ENCODE measurements at regions not wholly inside any gene's neighbourhood (a gene's known extent, or its start where the extent isn't known, plus 50 kb on each side); places are given as distances from the start of the nearest gene placed in this dataset.

DNA sequence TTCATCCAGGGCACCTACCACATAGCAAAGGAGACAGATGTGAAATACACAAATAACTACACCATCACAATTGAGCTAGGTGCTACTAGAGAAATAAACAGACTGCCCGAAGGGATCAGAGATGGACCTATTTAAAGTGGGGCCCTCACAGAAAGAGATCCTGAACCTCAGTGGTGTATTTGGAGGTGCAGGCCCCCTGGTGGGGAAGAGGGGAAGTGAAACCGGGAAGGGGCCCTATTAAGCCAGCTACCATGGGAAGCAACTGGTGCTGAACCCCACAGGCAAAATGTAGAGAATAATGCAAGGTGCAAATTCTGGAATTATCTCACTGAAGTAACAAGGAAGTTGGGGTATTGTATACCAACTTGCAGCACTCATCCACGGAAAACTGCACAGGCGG lies 78.6 kb upstream of the FAM9A start:
- no peak overlapping the region for H3K9ac ChIP-seq (ENCODE audit: low read length in 3 of 3)
- H3K27ac ChIP-seq (ENCODE audit: low read depth in 2 of 2, low read length in 2 of 2), result no peak overlapping the region
- no peaks in the 10 kb centered on the region for H3K9me3 ChIP-seq (ENCODE audit: control insufficient read depth in 2 of 3, insufficient read depth in 1 of 3, low read length in 3 of 3)
- DNase-seq (no peak), FAIRE-seq (no peak)
- no peaks in the 10 kb centered on the region for H3K4me1 ChIP-seq (ENCODE audit: control insufficient read depth in 2 of 3, insufficient read depth in 2 of 3, low read depth in 1 of 3, low read length in 3 of 3)
- H3K4me3 ChIP-seq (ENCODE audit: low read length in 3 of 3), result no peak overlapping the region
- no peaks in the 10 kb centered on the region for H3K27me3 ChIP-seq (ENCODE audit: control insufficient read depth, insufficient read depth, low read length)
- TF ChIP-seq, protein P1, sequence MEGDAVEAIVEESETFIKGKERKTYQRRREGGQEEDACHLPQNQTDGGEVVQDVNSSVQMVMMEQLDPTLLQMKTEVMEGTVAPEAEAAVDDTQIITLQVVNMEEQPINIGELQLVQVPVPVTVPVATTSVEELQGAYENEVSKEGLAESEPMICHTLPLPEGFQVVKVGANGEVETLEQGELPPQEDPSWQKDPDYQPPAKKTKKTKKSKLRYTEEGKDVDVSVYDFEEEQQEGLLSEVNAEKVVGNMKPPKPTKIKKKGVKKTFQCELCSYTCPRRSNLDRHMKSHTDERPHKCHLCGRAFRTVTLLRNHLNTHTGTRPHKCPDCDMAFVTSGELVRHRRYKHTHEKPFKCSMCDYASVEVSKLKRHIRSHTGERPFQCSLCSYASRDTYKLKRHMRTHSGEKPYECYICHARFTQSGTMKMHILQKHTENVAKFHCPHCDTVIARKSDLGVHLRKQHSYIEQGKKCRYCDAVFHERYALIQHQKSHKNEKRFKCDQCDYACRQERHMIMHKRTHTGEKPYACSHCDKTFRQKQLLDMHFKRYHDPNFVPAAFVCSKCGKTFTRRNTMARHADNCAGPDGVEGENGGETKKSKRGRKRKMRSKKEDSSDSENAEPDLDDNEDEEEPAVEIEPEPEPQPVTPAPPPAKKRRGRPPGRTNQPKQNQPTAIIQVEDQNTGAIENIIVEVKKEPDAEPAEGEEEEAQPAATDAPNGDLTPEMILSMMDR (IDR thresholded peaks at IDR 0.05; ENCODE audit: borderline replicate concordance, extremely low read depth, insufficient read depth), result peak; percentile 31
- intact Hi-C loops (cut with DNase I), result no loop called here
- no peaks in the 10 kb centered on the region for H3K36me3 ChIP-seq (ENCODE audit: control insufficient read depth in 2 of 3, insufficient read depth in 3 of 3, low read length in 3 of 3)

DNA sequence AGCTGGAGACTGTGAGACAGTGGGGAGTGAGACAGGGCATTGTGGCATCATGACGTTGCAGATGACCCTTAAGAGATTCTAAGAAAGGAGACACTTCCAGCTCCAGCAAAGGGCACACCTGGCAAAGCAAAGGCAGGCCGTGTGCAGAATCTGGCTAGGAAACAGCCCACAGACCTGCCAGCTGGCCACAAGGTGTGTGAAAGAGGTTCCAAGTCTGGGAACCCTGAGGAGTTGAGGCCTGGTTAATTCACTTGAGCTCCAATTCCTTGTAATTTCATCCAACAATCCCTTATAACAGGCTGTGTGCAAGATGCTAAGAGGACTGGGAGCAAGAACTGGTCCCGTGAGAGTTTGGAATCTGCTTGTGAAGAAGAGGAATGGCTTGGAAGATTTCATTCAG lies 72.8 kb upstream of the FAM9A start:
- no peak overlapping the region for H3K9ac ChIP-seq (ENCODE audit: low read length in 3 of 3)
- no peak overlapping the region for H3K4me3 ChIP-seq (ENCODE audit: low read length in 3 of 3)
- DNase-seq (no peak), FAIRE-seq (no peak)
- intact Hi-C loops (cut with DNase I), result no loop called here
- H3K27me3 ChIP-seq (ENCODE audit: control insufficient read depth, insufficient read depth, low read length), result no peaks in the 10 kb centered on the region
- no peak overlapping the region for H3K27ac ChIP-seq (ENCODE audit: low read depth in 2 of 2, low read length in 2 of 2)
- H3K36me3 ChIP-seq (ENCODE audit: control insufficient read depth in 2 of 3, insufficient read depth in 3 of 3, low read length in 3 of 3), result no peaks in the 10 kb centered on the region
- no peaks in the 10 kb centered on the region for H3K4me1 ChIP-seq (ENCODE audit: control insufficient read depth in 2 of 3, insufficient read depth in 2 of 3, low read depth in 1 of 3, low read length in 3 of 3)
- TF ChIP-seq, protein P1 (IDR thresholded peaks at IDR 0.05; ENCODE audit: borderline replicate concordance, extremely low read depth, insufficient read depth), result no peak
- no peaks in the 10 kb centered on the region for H3K9me3 ChIP-seq (ENCODE audit: control insufficient read depth in 2 of 3, insufficient read depth in 1 of 3, low read length in 3 of 3)

DNA sequence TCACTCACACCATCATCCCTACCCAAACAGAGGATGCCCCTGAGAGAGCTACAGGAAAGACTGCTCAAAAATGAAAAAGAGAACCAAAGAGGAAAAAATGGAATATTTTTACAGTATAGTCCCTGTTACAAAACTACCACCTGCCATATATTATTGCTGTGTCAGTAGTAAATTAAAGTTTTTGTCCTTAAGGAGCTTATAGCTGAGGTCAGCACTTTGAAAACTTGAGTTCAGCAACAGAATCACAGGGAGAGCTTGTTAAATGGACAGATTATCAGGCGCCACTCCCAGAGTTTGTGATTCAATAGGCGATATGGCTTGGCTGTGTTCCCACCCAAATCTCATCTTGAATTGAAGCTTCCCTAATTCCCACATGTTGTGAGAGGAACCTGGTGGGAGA lies 71.9 kb upstream of the FAM9A start:
- Histone ChIP-seq H3K4me1 (ENCODE audit: control insufficient read depth in 2 of 3, insufficient read depth in 2 of 3, low read depth in 1 of 3, low read length in 3 of 3) (no peaks in the 10 kb centered on the region), H3K27ac (ENCODE audit: low read depth in 2 of 2, low read length in 2 of 2) (no peak overlapping the region), H3K4me3 (ENCODE audit: low read length in 3 of 3) (no peak overlapping the region), H3K9ac (ENCODE audit: low read length in 3 of 3) (no peak overlapping the region), H3K36me3 (ENCODE audit: control insufficient read depth in 2 of 3, insufficient read depth in 3 of 3, low read length in 3 of 3) (no peaks in the 10 kb centered on the region), H3K27me3 (ENCODE audit: control insufficient read depth, insufficient read depth, low read length) (no peaks in the 10 kb centered on the region), H3K9me3 (ENCODE audit: control insufficient read depth in 2 of 3, insufficient read depth in 1 of 3, low read length in 3 of 3) (no peaks in the 10 kb centered on the region)
- TF ChIP-seq, protein P1 (IDR thresholded peaks at IDR 0.05; ENCODE audit: borderline replicate concordance, extremely low read depth, insufficient read depth), result no peak
- DNase-seq (no peak), FAIRE-seq (no peak)
- intact Hi-C loops (cut with DNase I), result no loop called here

DNA sequence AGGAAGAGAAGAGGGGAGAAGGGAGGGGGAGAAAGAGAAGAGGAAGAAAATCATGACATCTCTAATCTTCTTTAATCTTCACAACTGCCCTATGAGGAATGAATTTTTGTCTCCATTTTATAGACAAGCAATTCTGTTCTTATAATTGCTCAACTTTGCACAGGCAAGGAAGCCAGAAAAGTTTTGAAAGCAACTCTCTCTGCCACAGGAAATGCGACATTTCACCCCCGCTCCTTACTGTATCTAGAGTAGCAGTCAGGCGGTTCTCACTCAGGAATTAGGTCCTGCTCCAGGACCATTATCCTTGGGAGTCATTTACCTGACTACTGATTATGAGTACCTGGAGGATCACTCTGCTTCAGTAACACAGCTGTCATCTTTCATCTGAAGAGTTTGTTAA lies 69.2 kb upstream of the FAM9A start:
- Histone ChIP-seq H3K4me1 (ENCODE audit: control insufficient read depth in 2 of 3, insufficient read depth in 2 of 3, low read depth in 1 of 3, low read length in 3 of 3) (no peaks in the 10 kb centered on the region), H3K4me3 (ENCODE audit: low read length in 3 of 3) (no peak overlapping the region), H3K27me3 (ENCODE audit: control insufficient read depth, insufficient read depth, low read length) (no peaks in the 10 kb centered on the region), H3K36me3 (ENCODE audit: control insufficient read depth in 2 of 3, insufficient read depth in 3 of 3, low read length in 3 of 3) (no peaks in the 10 kb centered on the region), H3K27ac (ENCODE audit: low read depth in 2 of 2, low read length in 2 of 2) (no peak overlapping the region), H3K9ac (ENCODE audit: low read length in 3 of 3) (no peak overlapping the region), H3K9me3 (ENCODE audit: control insufficient read depth in 2 of 3, insufficient read depth in 1 of 3, low read length in 3 of 3) (no peaks in the 10 kb centered on the region)
- TF ChIP-seq, protein P1 (IDR thresholded peaks at IDR 0.05; ENCODE audit: borderline replicate concordance, extremely low read depth, insufficient read depth), result no peak
- FAIRE-seq, result no peak
- intact Hi-C loops (cut with DNase I), result no loop called here
- peak in 1 of 5 donors; percentile 4 for DNase-seq
